Activated T-cell treated with anti-CD3 and anti-CD28 coated beads, Interleukin-2, amount 50 U/mL, for 48 hours (primary cell): ENCODE measurements at regions not wholly inside any gene's neighbourhood (a gene's known extent, or its start where the extent isn't known, plus 50 kb on each side); places are given as distances from the start of the nearest gene placed in this dataset.

Experiments
- DNase-seq, 2 experiments: peaks; one replicate each; pipeline ENCODE4 v3.0.0-alpha.2; 2020

GRCh38 chr14:53793790-53794505 lies 162.7 kb downstream of the BMP4 start:
- no peak for DNase-seq

GRCh38 chr14:53792909-53793308 lies 163.7 kb downstream of the BMP4 start:
- no peak for DNase-seq

GRCh38 chr14:53790731-53791500 lies 165.7 kb downstream of the BMP4 start:
- no peak for DNase-seq

- no peak for DNase-seq
Measured at GRCh38 chr14:53788566-53788965, 168.1 kb downstream of the BMP4 start.

GRCh38 chr14:53786045-53786444 lies 170.6 kb downstream of the BMP4 start:
- DNase-seq: no peak

- DNase-seq: no peak
Measured at GRCh38 chr14:53784688-53785087, 171.9 kb downstream of the BMP4 start.

GRCh38 chr14:53783256-53783655 lies 173.4 kb downstream of the BMP4 start:
- DNase-seq: no peak

- DNase-seq: no peak
Measured at GRCh38 chr14:53780051-53780555, 176.5 kb downstream of the BMP4 start.

GRCh38 chr14:53779301-53779700 lies 177.3 kb downstream of the BMP4 start:
- no peak for DNase-seq

GRCh38 chr14:53778263-53778662 lies 178.4 kb downstream of the BMP4 start:
- no peak for DNase-seq

GRCh38 chr14:53772936-53773335 lies 183.7 kb downstream of the BMP4 start:
- DNase-seq: no peak

GRCh38 chr14:53767566-53767965 lies 189.1 kb downstream of the BMP4 start:
- DNase-seq: no peak

GRCh38 chr14:53766601-53767000 lies 190.0 kb downstream of the BMP4 start:
- no peak for DNase-seq

GRCh38 chr14:53766106-53766505 lies 190.5 kb downstream of the BMP4 start:
- DNase-seq: no peak

GRCh38 chr14:53764846-53765245 lies 191.8 kb downstream of the BMP4 start:
- no peak for DNase-seq

GRCh38 chr14:53758141-53758540 lies 198.5 kb downstream of the BMP4 start:
- DNase-seq: no peak

GRCh38 chr14:53757732-53758131 lies 198.9 kb downstream of the BMP4 start:
- DNase-seq: no peak

GRCh38 chr14:53751650-53752049 lies 205.0 kb downstream of the BMP4 start:
- no peak for DNase-seq

- DNase-seq: no peak
Measured at GRCh38 chr14:53748691-53749090, 207.9 kb downstream of the BMP4 start.

- DNase-seq: no peak
Measured at GRCh38 chr14:53744857-53745256, 211.8 kb downstream of the BMP4 start.

GRCh38 chr14:53743371-53743770 lies 213.3 kb downstream of the BMP4 start:
- DNase-seq: no peak

- DNase-seq: no peak
Measured at GRCh38 chr14:53742233-53742620, 214.4 kb downstream of the BMP4 start.

- no peak for DNase-seq
Measured at GRCh38 chr14:53741479-53742232, 215.0 kb downstream of the BMP4 start.

GRCh38 chr14:53740570-53740969 lies 216.1 kb downstream of the BMP4 start:
- no peak for DNase-seq
